H1 (cell line): ENCODE measurements at regions not wholly inside any gene's neighbourhood (a gene's known extent, or its start where the extent isn't known, plus 50 kb on each side); places are given as distances from the start of the nearest gene placed in this dataset.

Source experiments
- CTCF ChIA-PET: fragments of 300-600 bp; sonication (Branson Sonifier 250); formaldehyde crosslinking; loops from one replicate; lab custom pipeline; 2021; ENCODE audit not compliant: partially characterized antibody; lab: Charles Lee
- POLR2A ChIA-PET: fragments of 300-600 bp; sonication (Branson Sonifier 250); formaldehyde crosslinking; loops from one replicate; lab custom pipeline; 2021; ENCODE audit warnings: inconsistent platforms; ENCODE audit not compliant: partially characterized antibody; lab: Charles Lee
- DNase-seq, 2 experiments: peaks; one replicate each; pipeline versions ENCODE4 v3.0.0 to v3.0.0-alpha.2; 2010 to 2022; ENCODE audit warnings: low spot score in 2 of 2, low read depth in 1 of 2, mixed read lengths in 1 of 2
- FAIRE-seq: peaks from 2 replicates; lab custom pipeline; 2011; peaks lifted over from hg19 to GRCh38; lab: Jason Lieb, UNC
- H2AFZ ChIP-seq: 2 replicates; pipeline ENCODE4 v1.8.1; 2012; ENCODE audit warnings: low read length, inconsistent platforms
- H2AK5ac ChIP-seq: 2 replicates; pipeline ENCODE4 v1.6.1; 2013; ENCODE audit warnings: low read depth, low read length
- H2BK120ac ChIP-seq: replicated peaks from 2 replicates; pipeline ENCODE3; 2013; ENCODE audit warnings: low read depth, low read length, inconsistent platforms
- H2BK12ac ChIP-seq: 2 replicates; pipeline ENCODE4 v1.6.1; 2013; ENCODE audit warnings: low read depth, low read length
- H2BK15ac ChIP-seq: 2 replicates; pipeline ENCODE4 v1.6.1; 2013; ENCODE audit warnings: low read length
- H2BK20ac ChIP-seq: 2 replicates; pipeline ENCODE4 v1.6.1; 2013; ENCODE audit warnings: low read length
- H2BK5ac ChIP-seq: 2 replicates; pipeline ENCODE4 v1.6.1; 2013; ENCODE audit warnings: low read depth, low read length
- H3K14ac ChIP-seq: 2 replicates; pipeline ENCODE4 v1.6.1; 2013; ENCODE audit warnings: inconsistent platforms; ENCODE audit not compliant: insufficient read length
- H3K18ac ChIP-seq: 2 replicates; pipeline ENCODE4 v1.6.1; 2013; ENCODE audit warnings: low read length; ENCODE audit errors: extremely low read depth
- H3K23ac ChIP-seq: 2 replicates; pipeline ENCODE4 v1.6.1; 2013; ENCODE audit warnings: inconsistent platforms; ENCODE audit not compliant: insufficient read length
- H3K23me2 ChIP-seq: 2 replicates; pipeline ENCODE4 v1.6.1; 2013; ENCODE audit warnings: low read depth, low read length
- H3K27ac ChIP-seq: 2 replicates; pipeline ENCODE4 v1.6.1; 2011; ENCODE audit warnings: low read depth, low read length, inconsistent platforms
- H3K27me3 ChIP-seq, 4 experiments: replicated peaks in 1 of 4; 1 replicate in 1 of 4; 2 replicates in 3 of 4; pipeline versions ENCODE4 v1.6.1 to v1.8.1; 2011 to 2013; ENCODE audit warnings: low read length in 3 of 4, mild to moderate bottlenecking in 3 of 4, inconsistent platforms in 2 of 4, mixed read lengths in 2 of 4, moderate library complexity in 1 of 4; ENCODE audit not compliant: control insufficient read depth in 3 of 4, insufficient read depth in 3 of 4; ENCODE audit errors: extremely low read depth in 1 of 4
- H3K36me3 ChIP-seq, 4 experiments: 2 replicates each; pipeline versions ENCODE4 v1.6.1 to v1.8.1; 2011 to 2013; ENCODE audit warnings: mild to moderate bottlenecking in 4 of 4, low read length in 3 of 4, moderate library complexity in 2 of 4, control low read depth in 1 of 4, inconsistent platforms in 1 of 4; ENCODE audit not compliant: insufficient read depth in 4 of 4, control insufficient read depth in 2 of 4
- H3K4ac ChIP-seq: replicated peaks from 2 replicates; pipeline ENCODE3; 2013; ENCODE audit warnings: low read length, low read depth, mixed read lengths, inconsistent platforms; ENCODE audit not compliant: insufficient read length
- H3K4me1 ChIP-seq, 4 experiments: replicated peaks in 1 of 4; 1 replicate in 1 of 4; 2 replicates in 3 of 4; pipeline versions ENCODE4 v1.6.1 to v1.8.1; 2011 to 2013; ENCODE audit warnings: low read length in 3 of 4, inconsistent platforms in 2 of 4, mixed read lengths in 1 of 4; ENCODE audit not compliant: insufficient read depth in 4 of 4, control insufficient read depth in 3 of 4
- H3K4me2 ChIP-seq, 2 experiments: 2 replicates each; pipeline versions ENCODE4 v1.6.1 to v1.8.1; 2011 to 2013; ENCODE audit warnings: low read depth in 2 of 2, low read length in 2 of 2, control low read depth in 1 of 2, inconsistent platforms in 1 of 2, mild to moderate bottlenecking in 1 of 2; ENCODE audit not compliant: insufficient read depth in 1 of 2
- H3K4me3 ChIP-seq, 4 experiments: fragments of 200-600, 300-600 bp in 1 of 4; sonication (generic), shearing (Covaris generic), sonication (Bioruptor Twin) in 1 of 4; 2 replicates each; pipeline versions ENCODE4 v1.5.1 to v1.8.1; 2011 to 2016; ENCODE audit warnings: low read length in 4 of 4, low read depth in 3 of 4, control low read depth in 2 of 4, inconsistent platforms in 2 of 4, mild to moderate bottlenecking in 2 of 4, mixed read lengths in 1 of 4, moderate library complexity in 1 of 4; ENCODE audit not compliant: insufficient read depth in 2 of 4; ENCODE audit errors: extremely low read depth in 1 of 4
- H3K56ac ChIP-seq: replicated peaks from 2 replicates; pipeline ENCODE3; 2013; ENCODE audit warnings: low read depth, mild to moderate bottlenecking, mixed read lengths, low read length, inconsistent platforms; ENCODE audit not compliant: insufficient read length
- H3K79me1 ChIP-seq: 2 replicates; pipeline ENCODE4 v1.6.1; 2013; ENCODE audit warnings: low read depth, low read length, control low read depth
- H3K79me2 ChIP-seq, 2 experiments: 2 replicates each; pipeline versions ENCODE4 v1.6.1 to v1.8.1; 2012 to 2013; ENCODE audit warnings: low read length in 2 of 2, mild to moderate bottlenecking in 2 of 2, inconsistent platforms in 1 of 2; ENCODE audit not compliant: insufficient read depth in 2 of 2, control insufficient read depth in 1 of 2
- H3K9ac ChIP-seq, 4 experiments: replicated peaks in 1 of 4; 1 replicate in 1 of 4; 2 replicates in 3 of 4; pipeline versions ENCODE4 v1.6.1 to v1.8.1; 2011 to 2013; ENCODE audit warnings: low read depth in 3 of 4, low read length in 3 of 4, control low read depth in 2 of 4, mild to moderate bottlenecking in 2 of 4, moderate library complexity in 2 of 4, inconsistent platforms in 1 of 4; ENCODE audit errors: extremely low read depth in 1 of 4
- H3K9me3 ChIP-seq, 2 experiments: 2 replicates each; pipeline versions ENCODE4 v1.6.1 to v1.8.1; 2012 to 2013; ENCODE audit warnings: mild to moderate bottlenecking in 2 of 2, moderate library complexity in 2 of 2, control low read depth in 1 of 2, inconsistent platforms in 1 of 2, low read depth in 1 of 2, low read length in 1 of 2, mixed read lengths in 1 of 2; ENCODE audit not compliant: insufficient read depth in 2 of 2
- H4K20me1 ChIP-seq, 2 experiments: replicated peaks in 1 of 2; 2 replicates each; pipeline versions ENCODE3 to v1.8.1; 2011 to 2013; ENCODE audit warnings: inconsistent platforms in 2 of 2, low read length in 2 of 2, mild to moderate bottlenecking in 1 of 2; ENCODE audit not compliant: insufficient read depth in 2 of 2, control insufficient read depth in 1 of 2
- H4K5ac ChIP-seq: 2 replicates; pipeline ENCODE4 v1.6.1; 2013; ENCODE audit warnings: low read length, low read depth, mixed read lengths, inconsistent platforms; ENCODE audit not compliant: insufficient read length
- H4K8ac ChIP-seq: 2 replicates; pipeline ENCODE4 v1.8.0; 2013; ENCODE audit warnings: mild to moderate bottlenecking, moderate library complexity, low read length, inconsistent platforms; ENCODE audit not compliant: insufficient read depth; ENCODE audit errors: extremely low read depth
- H4K91ac ChIP-seq: replicated peaks from 2 replicates; pipeline ENCODE3; 2013; ENCODE audit warnings: low read length, mixed read lengths, inconsistent platforms; ENCODE audit not compliant: insufficient read length
- ASH2L ChIP-seq: fragments of 200-600, 300-600 bp; sonication (generic); IDR thresholded peaks from one replicate; pipeline ENCODE4 v1.7.1; 2017; ENCODE audit warnings: low read length
- CBX5 ChIP-seq: fragments of 300-800, 300-1000 bp; sonication (generic); IDR thresholded peaks from 2 replicates; pipeline ENCODE4 v1.7.1; 2016; ENCODE audit warnings: antibody characterized with exemption, low read length, low read depth
- CREB1 ChIP-seq: IDR thresholded peaks from 2 replicates; pipeline ENCODE4 v1.6.1; 2012; ENCODE audit warnings: inconsistent platforms
- CTBP2 ChIP-seq: IDR thresholded peaks from 2 replicates; pipeline ENCODE4 v1.7.0; 2011; ENCODE audit warnings: borderline replicate concordance, mild to moderate bottlenecking, moderate library complexity, mixed read lengths, low read length; ENCODE audit not compliant: insufficient read depth, insufficient read length
- EGR1 ChIP-seq: IDR thresholded peaks from 2 replicates; pipeline ENCODE4 v1.6.1; 2011; ENCODE audit warnings: low read depth, low read length, borderline replicate concordance
- FOSL1 ChIP-seq: IDR thresholded peaks from 2 replicates; pipeline ENCODE4 v1.6.1; 2011; ENCODE audit warnings: mild to moderate bottlenecking, low read depth, low read length, moderate library complexity; ENCODE audit not compliant: insufficient read depth
- HDAC6 ChIP-seq: IDR thresholded peaks from one replicate; pipeline ENCODE4 v1.7.1; 2012; ENCODE audit warnings: low read depth, mild to moderate bottlenecking, inconsistent platforms, low read length, moderate library complexity
- KDM4A ChIP-seq: IDR thresholded peaks from one replicate; pipeline ENCODE4 v1.7.1; 2012; ENCODE audit warnings: low read depth, mild to moderate bottlenecking, moderate library complexity, low read length, inconsistent platforms; ENCODE audit not compliant: severe bottlenecking
- POLR2A ChIP-seq, 2 experiments: IDR thresholded peaks; 1 replicate in 1 of 2; 2 replicates in 1 of 2; pipeline ENCODE4 v1.6.1; 2011; ENCODE audit warnings: low read depth in 2 of 2, low read length in 2 of 2, mild to moderate bottlenecking in 2 of 2; ENCODE audit errors: control extremely low read depth in 1 of 2
- POLR2AphosphoS5 ChIP-seq: IDR thresholded peaks from 2 replicates; pipeline ENCODE4 v1.6.1; 2011; ENCODE audit warnings: low read depth, low read length
- YY1 ChIP-seq: IDR thresholded peaks from 2 replicates; pipeline ENCODE4 v1.6.1; 2011; ENCODE audit warnings: low read depth, mild to moderate bottlenecking, low read length
- WGBS, 2 experiments: shearing (Covaris generic) in 1 of 2; methylation state at CpG; one replicate each; pipeline versions ENCODE4 v1.1.6 to v1.1.7; 2013 to 2015; ENCODE audit warnings: low lambda C conversion rate in 2 of 2, mixed read lengths in 2 of 2, inconsistent platforms in 1 of 2, low coverage in 1 of 2, missing lambda C conversion rate in 1 of 2; ENCODE audit not compliant: insufficient replicate concordance in 2 of 2, insufficient coverage in 1 of 2, insufficient read length in 1 of 2; ENCODE audit errors: extremely low coverage in 1 of 2, missing lambda C conversion rate in 1 of 2; 5-methylcytosine and 5-hydroxymethylcytosine counted together
- TF ChIP-seq, protein P1 (sequence below): IDR thresholded peaks from 2 replicates; pipeline ENCODE4 v1.6.1; 2011; ENCODE audit warnings: low read length, improper control_type of control experiment
- TF ChIP-seq, protein P2 (sequence below): IDR thresholded peaks from 2 replicates; pipeline ENCODE4 v1.6.1; 2012; ENCODE audit warnings: inconsistent platforms

DNA sequence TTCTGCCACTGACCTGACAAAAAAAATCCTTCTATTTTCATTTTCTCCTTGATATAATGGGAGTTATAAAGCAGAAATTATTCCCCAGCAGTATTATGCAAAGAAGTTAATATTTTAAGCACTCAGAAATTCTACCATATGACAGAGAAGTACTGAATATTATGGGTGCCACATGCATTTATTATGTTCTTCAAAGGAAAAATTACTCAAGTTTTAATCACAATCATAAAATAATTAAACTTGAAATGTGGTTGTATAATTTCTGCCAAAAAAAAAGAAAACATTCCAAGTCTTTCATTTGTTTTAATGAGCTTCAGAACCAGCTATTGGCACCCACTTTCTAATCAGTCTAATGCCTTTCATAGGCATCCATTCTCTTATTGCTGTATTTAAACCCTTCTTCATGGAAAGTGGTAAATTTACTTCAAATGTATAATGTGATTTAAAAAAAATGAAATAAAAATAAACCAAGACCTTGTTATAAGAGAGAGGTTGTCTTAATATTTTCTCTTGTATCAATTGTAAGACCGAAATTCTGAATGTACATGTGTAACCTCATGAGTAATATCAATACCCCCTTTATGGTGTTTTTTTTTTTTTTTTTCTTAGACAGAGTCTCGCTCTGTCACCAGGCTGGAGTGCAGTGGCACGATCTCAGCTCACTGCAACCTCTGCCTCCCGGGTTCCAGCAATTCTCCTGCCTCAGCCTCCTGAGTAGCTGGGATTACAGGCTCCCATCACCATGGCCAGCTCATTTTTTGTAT, 302.3 kb downstream of the IRS1 start:
- Histone ChIP-seq H3K36me3 (no peaks in the 10 kb centered on the region), H3K23me2 (no peaks in the 10 kb centered on the region), H3K4me2 (no peak overlapping the region), H3K9me3 (no peaks in the 10 kb centered on the region), H2BK5ac (no peak overlapping the region), H4K8ac (no peak overlapping the region), H3K79me1 (no peaks in the 10 kb centered on the region), H2BK15ac (no peak overlapping the region), H3K27ac (no peak overlapping the region), H3K23ac (no peak overlapping the region), H3K79me2 (no peaks in the 10 kb centered on the region), H4K20me1 (no peaks in the 10 kb centered on the region), H2AFZ (no peak overlapping the region), H2BK12ac (no peak overlapping the region), H3K4ac (no peak overlapping the region), H2BK20ac (no peak overlapping the region), H2BK120ac (no peak overlapping the region), H4K91ac (no peak overlapping the region), H2AK5ac (no peak overlapping the region), H3K27me3 (no peaks in the 10 kb centered on the region), H3K14ac (no peak overlapping the region), H4K5ac (no peak overlapping the region), H3K4me3 (no peak overlapping the region), H3K4me1 (no peaks in the 10 kb centered on the region), H3K9ac (no peak overlapping the region), H3K18ac (no peak overlapping the region), H3K56ac (no peak overlapping the region)
- 95% methylated on average over 4 of the region's 4 CpGs; no CpG with 5 or more reads in 1 of the 2 experiments for WGBS, 2 experiments
- POLR2A ChIA-PET: no interaction called here
- FAIRE-seq (no peak), DNase-seq (no peak)
- CTCF ChIA-PET: interaction anchor here (0.7 kb wide), 1 partner anchor 122 kb away, joined by 3 read pairs; no protein-coding TSS in a partner anchor
- TF ChIP-seq CREB1 (no peak), CBX5 (no peak), EGR1 (no peak), YY1 (no peak), ASH2L (no peak), FOSL1 (no peak), CTBP2 (no peak), HDAC6 (no peak), KDM4A (no peak), POLR2A (IDR thresholded peaks at IDR 0.05; ENCODE audit: control extremely low read depth in 1 of 2, low read depth in 2 of 2, low read length in 2 of 2) (no peak), POLR2AphosphoS5 (no peak)
- TF ChIP-seq, protein P1, sequence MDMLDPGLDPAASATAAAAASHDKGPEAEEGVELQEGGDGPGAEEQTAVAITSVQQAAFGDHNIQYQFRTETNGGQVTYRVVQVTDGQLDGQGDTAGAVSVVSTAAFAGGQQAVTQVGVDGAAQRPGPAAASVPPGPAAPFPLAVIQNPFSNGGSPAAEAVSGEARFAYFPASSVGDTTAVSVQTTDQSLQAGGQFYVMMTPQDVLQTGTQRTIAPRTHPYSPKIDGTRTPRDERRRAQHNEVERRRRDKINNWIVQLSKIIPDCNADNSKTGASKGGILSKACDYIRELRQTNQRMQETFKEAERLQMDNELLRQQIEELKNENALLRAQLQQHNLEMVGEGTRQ: no peak
- TF ChIP-seq, protein P2, sequence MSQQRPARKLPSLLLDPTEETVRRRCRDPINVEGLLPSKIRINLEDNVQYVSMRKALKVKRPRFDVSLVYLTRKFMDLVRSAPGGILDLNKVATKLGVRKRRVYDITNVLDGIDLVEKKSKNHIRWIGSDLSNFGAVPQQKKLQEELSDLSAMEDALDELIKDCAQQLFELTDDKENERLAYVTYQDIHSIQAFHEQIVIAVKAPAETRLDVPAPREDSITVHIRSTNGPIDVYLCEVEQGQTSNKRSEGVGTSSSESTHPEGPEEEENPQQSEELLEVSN: no peak
